Liver (tissue), 8 donors: ENCODE measurements at regions not wholly inside any gene's neighbourhood (a gene's known extent, or its start where the extent isn't known, plus 50 kb on each side); places are given as distances from the start of the nearest gene placed in this dataset.

Source experiments
- DNase-seq: peaks from one replicate; pipeline ENCODE4 v3.0.0-alpha.2; 2017; ENCODE audit warnings: low spot score
- H3K27ac ChIP-seq, 2 donors: one replicate each; pipeline ENCODE4 v1.7.0; 2013; ENCODE audit warnings: inconsistent platforms in 2 of 2, low read length in 2 of 2, control low read depth in 1 of 2, low read depth in 1 of 2, mild to moderate bottlenecking in 1 of 2
- H3K27me3 ChIP-seq, 4 donors: one replicate each; pipeline versions ENCODE4 v1.6.1 to v1.7.0; 2013; ENCODE audit warnings: low read length in 3 of 4, inconsistent platforms in 1 of 4, mild to moderate bottlenecking in 1 of 4, moderate library complexity in 1 of 4; ENCODE audit not compliant: control insufficient read depth in 4 of 4, insufficient read depth in 4 of 4
- H3K36me3 ChIP-seq, 4 donors: one replicate each; pipeline versions ENCODE4 v1.6.1 to v1.7.0; 2013; ENCODE audit warnings: low read length in 3 of 4, mild to moderate bottlenecking in 3 of 4, low read depth in 1 of 4, moderate library complexity in 1 of 4; ENCODE audit not compliant: control insufficient read depth in 4 of 4, insufficient read depth in 3 of 4
- H3K4me1 ChIP-seq, 4 donors: one replicate each; pipeline versions ENCODE4 v1.6.1 to v1.7.0; 2013; ENCODE audit warnings: low read length in 3 of 4, mild to moderate bottlenecking in 3 of 4, moderate library complexity in 1 of 4; ENCODE audit not compliant: control insufficient read depth in 4 of 4, insufficient read depth in 4 of 4
- H3K4me3 ChIP-seq, 3 donors: one replicate each; pipeline versions ENCODE4 v1.6.1 to v1.7.0; 2013; ENCODE audit warnings: low read length in 3 of 3, control low read depth in 1 of 3, low read depth in 1 of 3, mild to moderate bottlenecking in 1 of 3
- H3K9ac ChIP-seq, 2 donors: one replicate each; pipeline ENCODE4 v1.7.0; 2013; ENCODE audit warnings: low read length in 2 of 2, mild to moderate bottlenecking in 2 of 2, moderate library complexity in 2 of 2, control low read depth in 1 of 2, low read depth in 1 of 2
- H3K9me3 ChIP-seq, 4 donors: one replicate each; pipeline versions ENCODE4 v1.6.1 to v1.7.0; 2013; ENCODE audit warnings: low read length in 3 of 4; ENCODE audit not compliant: control insufficient read depth in 4 of 4
- CTCF ChIP-seq: fragments of 150-350 bp; IDR thresholded peaks from 2 replicates; pipeline ENCODE4 v1.5.1; 2017; ENCODE audit warnings: improper control_type of control experiment, low read depth, low read length; ENCODE audit not compliant: missing input control
- EGR1 ChIP-seq, 2 donors: IDR thresholded peaks; 2 replicates each; pipeline ENCODE4 v1.6.1; 2016 to 2018; ENCODE audit warnings: antibody characterized with exemption in 2 of 2, low read depth in 2 of 2
- FOXA1 ChIP-seq: IDR thresholded peaks from 2 replicates; pipeline ENCODE4 v1.6.1; 2016; ENCODE audit warnings: antibody characterized with exemption
- FOXA2 ChIP-seq: IDR thresholded peaks from 2 replicates; pipeline ENCODE4 v1.6.1; 2016; ENCODE audit warnings: antibody characterized with exemption
- GABPA ChIP-seq, 2 donors: IDR thresholded peaks in 1 of 2; conservative IDR thresholded peaks in 1 of 2; 2 replicates each; pipeline ENCODE4 v1.6.1; 2016; ENCODE audit warnings: antibody characterized with exemption in 2 of 2, mild to moderate bottlenecking in 1 of 2, moderate library complexity in 1 of 2
- HNF4A ChIP-seq, 2 donors: conservative IDR thresholded peaks; 2 replicates each; pipeline ENCODE4 v1.6.1; 2016; ENCODE audit warnings: antibody characterized with exemption in 2 of 2, mild to moderate bottlenecking in 2 of 2
- HNF4G ChIP-seq: IDR thresholded peaks from 2 replicates; pipeline ENCODE4 v1.6.1; 2016; ENCODE audit warnings: antibody characterized with exemption
- JUND ChIP-seq, 2 donors: IDR thresholded peaks; 2 replicates each; pipeline ENCODE4 v1.6.1; 2016; ENCODE audit warnings: antibody characterized with exemption in 2 of 2
- MAX ChIP-seq: IDR thresholded peaks from 2 replicates; pipeline ENCODE4 v1.6.1; 2016; ENCODE audit warnings: antibody characterized with exemption
- NR2F2 ChIP-seq: IDR thresholded peaks from 2 replicates; pipeline ENCODE4 v1.6.1; 2016; ENCODE audit warnings: antibody characterized with exemption
- RAD21 ChIP-seq, 2 donors: IDR thresholded peaks; 2 replicates each; pipeline ENCODE4 v1.6.1; 2016; ENCODE audit warnings: antibody characterized with exemption in 2 of 2, mild to moderate bottlenecking in 2 of 2
- RXRA ChIP-seq, 2 donors: IDR thresholded peaks; 2 replicates each; pipeline ENCODE4 v1.6.1; 2017 to 2018; ENCODE audit warnings: antibody characterized with exemption in 2 of 2, mild to moderate bottlenecking in 1 of 2
- SP1 ChIP-seq: IDR thresholded peaks from 2 replicates; pipeline ENCODE4 v1.6.1; 2018; ENCODE audit warnings: antibody characterized with exemption, mild to moderate bottlenecking
- TAF1 ChIP-seq: conservative IDR thresholded peaks from 2 replicates; pipeline ENCODE4 v1.6.1; 2016; ENCODE audit warnings: antibody characterized with exemption, mild to moderate bottlenecking
- YY1 ChIP-seq: IDR thresholded peaks from 2 replicates; pipeline ENCODE4 v1.6.1; 2016; ENCODE audit warnings: antibody characterized with exemption, mild to moderate bottlenecking
- ZBTB33 ChIP-seq: IDR thresholded peaks from 2 replicates; pipeline ENCODE4 v1.6.1; 2016; ENCODE audit warnings: antibody characterized with exemption
- WGBS: extraction: QIAGEN DNeasy Blood & Tissue Kit; methylation state at CpG from one replicate; pipeline ENCODE4 v1.1.7; 2013; 5-methylcytosine and 5-hydroxymethylcytosine counted together
- TF ChIP-seq, protein P1 (sequence below): IDR thresholded peaks from 2 replicates; pipeline ENCODE4 v1.6.1; 2016; ENCODE audit warnings: antibody characterized with exemption
- TF ChIP-seq, protein P2 (sequence below): IDR thresholded peaks from 2 replicates; pipeline ENCODE4 v1.6.1; 2016; ENCODE audit warnings: antibody characterized with exemption, mild to moderate bottlenecking
- donor health status: healthy.
- donor health status: healthy.
- donor health status: healthy.
- donor health status: healthy.
- donor health status: healthy.

- no peaks in the 10 kb centered on the region for H3K9me3 ChIP-seq
- no peaks in the 10 kb centered on the region for H3K36me3 ChIP-seq
- no peak overlapping the region for H3K27ac ChIP-seq
- H3K9ac ChIP-seq, result no peak overlapping the region
- no peak for DNase-seq
- 42% methylated on average over 1 of the region's 1 CpG for WGBS
- TF ChIP-seq JUND (IDR thresholded peaks at IDR 0.05) (no peak), HNF4G (no peak), MAX (no peak)
- no peaks in the 10 kb centered on the region for H3K27me3 ChIP-seq
- H3K4me3 ChIP-seq, result no peak overlapping the region
- H3K4me1 ChIP-seq, result no peaks in the 10 kb centered on the region
Observed at GRCh38 chr13:107576430-107576829, 638.9 kb downstream of the LIG4 start.

GRCh38 chr13:107574517-107575210 lies 640.7 kb downstream of the LIG4 start:
- no peaks in the 10 kb centered on the region for H3K4me1 ChIP-seq
- no peak for DNase-seq
- no peak overlapping the region for H3K4me3 ChIP-seq
- H3K27ac ChIP-seq, result no peak overlapping the region
- H3K27me3 ChIP-seq, result no peaks in the 10 kb centered on the region
- 68% methylated on average over 6 of the region's 6 CpGs for WGBS
- H3K36me3 ChIP-seq, result no peaks in the 10 kb centered on the region
- TF ChIP-seq MAX (no peak), NR2F2 (no peak), HNF4G (no peak), JUND (IDR thresholded peaks at IDR 0.05) (no peak), FOXA2 (no peak), SP1 (no peak), ZBTB33 (no peak), CTCF (no peak), RAD21 (IDR thresholded peaks at IDR 0.05) (no peak), YY1 (no peak), EGR1 (IDR thresholded peaks at IDR 0.05; ENCODE audit: low read depth in 2 of 2) (no peak), TAF1 (no peak), HNF4A (conservative IDR thresholded peaks at IDR 0.05) (no peak), GABPA (IDR thresholded peaks at IDR 0.05 in 1 of 2, conservative IDR thresholded peaks at IDR 0.05 in 1 of 2) (no peak), FOXA1 (no peak), RXRA (IDR thresholded peaks at IDR 0.05) (no peak)
- TF ChIP-seq, protein P1, sequence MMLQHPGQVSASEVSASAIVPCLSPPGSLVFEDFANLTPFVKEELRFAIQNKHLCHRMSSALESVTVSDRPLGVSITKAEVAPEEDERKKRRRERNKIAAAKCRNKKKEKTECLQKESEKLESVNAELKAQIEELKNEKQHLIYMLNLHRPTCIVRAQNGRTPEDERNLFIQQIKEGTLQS, result no peak
- TF ChIP-seq, protein P2, sequence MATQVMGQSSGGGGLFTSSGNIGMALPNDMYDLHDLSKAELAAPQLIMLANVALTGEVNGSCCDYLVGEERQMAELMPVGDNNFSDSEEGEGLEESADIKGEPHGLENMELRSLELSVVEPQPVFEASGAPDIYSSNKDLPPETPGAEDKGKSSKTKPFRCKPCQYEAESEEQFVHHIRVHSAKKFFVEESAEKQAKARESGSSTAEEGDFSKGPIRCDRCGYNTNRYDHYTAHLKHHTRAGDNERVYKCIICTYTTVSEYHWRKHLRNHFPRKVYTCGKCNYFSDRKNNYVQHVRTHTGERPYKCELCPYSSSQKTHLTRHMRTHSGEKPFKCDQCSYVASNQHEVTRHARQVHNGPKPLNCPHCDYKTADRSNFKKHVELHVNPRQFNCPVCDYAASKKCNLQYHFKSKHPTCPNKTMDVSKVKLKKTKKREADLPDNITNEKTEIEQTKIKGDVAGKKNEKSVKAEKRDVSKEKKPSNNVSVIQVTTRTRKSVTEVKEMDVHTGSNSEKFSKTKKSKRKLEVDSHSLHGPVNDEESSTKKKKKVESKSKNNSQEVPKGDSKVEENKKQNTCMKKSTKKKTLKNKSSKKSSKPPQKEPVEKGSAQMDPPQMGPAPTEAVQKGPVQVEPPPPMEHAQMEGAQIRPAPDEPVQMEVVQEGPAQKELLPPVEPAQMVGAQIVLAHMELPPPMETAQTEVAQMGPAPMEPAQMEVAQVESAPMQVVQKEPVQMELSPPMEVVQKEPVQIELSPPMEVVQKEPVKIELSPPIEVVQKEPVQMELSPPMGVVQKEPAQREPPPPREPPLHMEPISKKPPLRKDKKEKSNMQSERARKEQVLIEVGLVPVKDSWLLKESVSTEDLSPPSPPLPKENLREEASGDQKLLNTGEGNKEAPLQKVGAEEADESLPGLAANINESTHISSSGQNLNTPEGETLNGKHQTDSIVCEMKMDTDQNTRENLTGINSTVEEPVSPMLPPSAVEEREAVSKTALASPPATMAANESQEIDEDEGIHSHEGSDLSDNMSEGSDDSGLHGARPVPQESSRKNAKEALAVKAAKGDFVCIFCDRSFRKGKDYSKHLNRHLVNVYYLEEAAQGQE, result no peak
- H3K9me3 ChIP-seq, result no peaks in the 10 kb centered on the region
- no peak overlapping the region for H3K9ac ChIP-seq
